ENCODE measurements at regions not wholly inside any gene's neighbourhood (a gene's known extent, or its start where the extent isn't known, plus 50 kb on each side); places are given as distances from the start of the nearest gene placed in this dataset.

GRCh38 chr4:13207226-13207625, 276.9 kb downstream of the RAB28 start:
- ATAC-seq (no peak), DNase-seq (no peak)
- no peak for TF ChIP-seq CTCF (IDR thresholded peaks at IDR 0.05)
- no peaks in the 10 kb centered on the region for H3K9me3 ChIP-seq
- no peaks in the 10 kb centered on the region for H3K36me3 ChIP-seq
- H3K4me3 ChIP-seq = no peak overlapping the region
- no peaks in the 10 kb centered on the region for H3K27me3 ChIP-seq (ENCODE audit: low read depth)
- intact Hi-C loops (cut with DNase I) = no loop called here
- H3K27ac ChIP-seq = no peak overlapping the region
- no peaks in the 10 kb centered on the region for H3K4me1 ChIP-seq

- H3K9me3 ChIP-seq = no peaks in the 10 kb centered on the region
- intact Hi-C loops (cut with DNase I) = no loop called here
- DNase-seq = no peak
- no peaks in the 10 kb centered on the region for H3K36me3 ChIP-seq
- H3K27me3 ChIP-seq (ENCODE audit: low read depth) = no peaks in the 10 kb centered on the region
- H3K4me3 ChIP-seq = no peak overlapping the region
- no peak for TF ChIP-seq CTCF (IDR thresholded peaks at IDR 0.05)
- no peaks in the 10 kb centered on the region for H3K4me1 ChIP-seq
- ATAC-seq = no peak
- H3K27ac ChIP-seq = no peak overlapping the region
Observed at GRCh38 chr4:13203101-13203500, 281.0 kb downstream of the RAB28 start.

- ATAC-seq (no peak), DNase-seq (no peak)
- Histone ChIP-seq H3K36me3 (no peaks in the 10 kb centered on the region), H3K27ac (no peak overlapping the region), H3K4me1 (no peaks in the 10 kb centered on the region), H3K4me3 (no peak overlapping the region), H3K27me3 (ENCODE audit: low read depth) (no peaks in the 10 kb centered on the region), H3K9me3 (no peaks in the 10 kb centered on the region)
- no peak for TF ChIP-seq CTCF (IDR thresholded peaks at IDR 0.05)
- intact Hi-C loops (cut with DNase I) = no loop called here
Observed at GRCh38 chr4:13202701-13203100, 281.4 kb downstream of the RAB28 start.

- no peak for ATAC-seq
- intact Hi-C loops (cut with DNase I) = no loop called here
Observed at GRCh38 chr4:13201241-13201640, 282.9 kb downstream of the RAB28 start.

GRCh38 chr4:13196721-13197120, 287.4 kb downstream of the RAB28 start:
- TF ChIP-seq CTCF (IDR thresholded peaks at IDR 0.05) = no peak
- H3K36me3 ChIP-seq = no peaks in the 10 kb centered on the region
- intact Hi-C loops (cut with DNase I) = no loop called here
- H3K27me3 ChIP-seq (ENCODE audit: low read depth) = no peaks in the 10 kb centered on the region
- H3K9me3 ChIP-seq = no peaks in the 10 kb centered on the region
- no peak overlapping the region for H3K4me3 ChIP-seq
- no peaks in the 10 kb centered on the region for H3K4me1 ChIP-seq
- no peak overlapping the region for H3K27ac ChIP-seq
- ATAC-seq = no peak
- DNase-seq = no peak

More at GRCh38 chr4:13201241-13201640, 282.9 kb downstream of the RAB28 start:
- no peaks in the 10 kb centered on the region for H3K4me1 ChIP-seq
- no peak for TF ChIP-seq CTCF (IDR thresholded peaks at IDR 0.05)
- H3K27me3 ChIP-seq (ENCODE audit: low read depth) = no peaks in the 10 kb centered on the region
- no peak overlapping the region for H3K4me3 ChIP-seq
- no peaks in the 10 kb centered on the region for H3K9me3 ChIP-seq
- no peaks in the 10 kb centered on the region for H3K36me3 ChIP-seq
- DNase-seq = no peak
- no peak overlapping the region for H3K27ac ChIP-seq

GRCh38 chr4:13193662-13194061, 290.5 kb downstream of the RAB28 start:
- no peak for ATAC-seq
- no peaks in the 10 kb centered on the region for H3K36me3 ChIP-seq
- no peaks in the 10 kb centered on the region for H3K4me1 ChIP-seq
- no peaks in the 10 kb centered on the region for H3K9me3 ChIP-seq
- TF ChIP-seq CTCF (IDR thresholded peaks at IDR 0.05) = no peak
- intact Hi-C loops (cut with DNase I) = no loop called here
- H3K27ac ChIP-seq = no peak overlapping the region
- DNase-seq = no peak
- H3K4me3 ChIP-seq = no peak overlapping the region
- no peaks in the 10 kb centered on the region for H3K27me3 ChIP-seq (ENCODE audit: low read depth)

All from lower lobe of right lung (tissue), 2 donors.